ENCODE measurements at regions not wholly inside any gene's neighbourhood (a gene's known extent, or its start where the extent isn't known, plus 50 kb on each side); places are given as distances from the start of the nearest gene placed in this dataset.
A peak's percentile ranks its signal among the peaks of the same experiment; 100 is the strongest.

GRCh38 chr3:7977245-7978086, 524.2 kb upstream of the LMCD1 start:
- TF ChIP-seq CTCF (IDR thresholded peaks at IDR 0.05) = no peak
- DNase-seq (ENCODE audit: low spot score) (no peak), ATAC-seq (ENCODE audit: low FRiP score) (peak; percentile 75)

- no peak for ATAC-seq (ENCODE audit: low FRiP score)
- no peak for DNase-seq (ENCODE audit: low spot score)
- no peak for TF ChIP-seq CTCF (IDR thresholded peaks at IDR 0.05)
These were observed 523.6 kb upstream of the LMCD1 start for GRCh38 chr3:7978087-7978422.

- DNase-seq (ENCODE audit: low spot score) (no peak), ATAC-seq (ENCODE audit: low FRiP score) (no peak)
- TF ChIP-seq CTCF (IDR thresholded peaks at IDR 0.05) = no peak
These were observed 519.5 kb upstream of the LMCD1 start for GRCh38 chr3:7982126-7982525.

GRCh38 chr3:7999384-7999783, 502.2 kb upstream of the LMCD1 start:
- DNase-seq (ENCODE audit: low spot score) (no peak), ATAC-seq (ENCODE audit: low FRiP score) (no peak)
- no peak for TF ChIP-seq CTCF (IDR thresholded peaks at IDR 0.05)

GRCh38 chr3:8001307-8001706, 500.3 kb upstream of the LMCD1 start:
- no peak for ATAC-seq (ENCODE audit: low FRiP score)
- TF ChIP-seq CTCF (IDR thresholded peaks at IDR 0.05) = no peak

GRCh38 chr3:8001712-8002111, 499.9 kb upstream of the LMCD1 start:
- peak; percentile 37 for ATAC-seq (ENCODE audit: low FRiP score)
- no peak for TF ChIP-seq CTCF (IDR thresholded peaks at IDR 0.05)
- DNase-seq (ENCODE audit: low spot score) = no peak

More at GRCh38 chr3:8001307-8001706, 500.3 kb upstream of the LMCD1 start:
- DNase-seq (ENCODE audit: low spot score) = no peak

- no peak for TF ChIP-seq CTCF (IDR thresholded peaks at IDR 0.05)
- ATAC-seq (ENCODE audit: low FRiP score) (no peak), DNase-seq (ENCODE audit: low spot score) (no peak)
These were observed 489.7 kb upstream of the LMCD1 start for GRCh38 chr3:8011902-8012301.

Data from omental fat pad (tissue), 3 donors.